ENCODE measurements at regions not wholly inside any gene's neighbourhood (a gene's known extent, or its start where the extent isn't known, plus 50 kb on each side); places are given as distances from the start of the nearest gene placed in this dataset.
A peak's percentile ranks its signal among the peaks of the same experiment; 100 is the strongest.

DNA sequence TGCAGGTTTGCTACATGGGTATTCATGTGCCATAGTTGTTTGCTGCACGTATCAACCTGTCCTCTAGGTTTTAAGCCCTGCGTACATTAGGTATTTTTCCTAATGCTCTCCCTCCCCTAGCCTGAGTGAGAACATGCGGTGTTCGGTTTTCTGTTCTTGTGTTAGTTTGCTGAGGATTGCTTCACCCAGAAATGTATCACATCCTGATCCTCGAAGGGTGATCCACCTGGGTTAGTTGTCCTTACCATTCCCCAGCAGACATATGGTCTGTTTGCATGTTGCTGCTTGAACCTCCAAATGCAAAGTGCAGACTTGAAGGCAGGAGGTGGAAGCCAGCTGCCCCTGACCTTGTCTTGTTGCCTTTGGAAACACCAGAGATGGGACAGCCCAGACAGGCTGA is 161.5 kb upstream of the WDR1 start:
- TF ChIP-seq CTCF (IDR thresholded peaks at IDR 0.05; ENCODE audit: insufficient read depth, low read length, severe bottlenecking) = no peak
- Histone ChIP-seq H3K27me3 (ENCODE audit: control insufficient read depth, insufficient read depth, low read length) (no peaks in the 10 kb centered on the region), H3K36me3 (ENCODE audit: control insufficient read depth, insufficient read depth, low read length) (no peaks in the 10 kb centered on the region), H3K4me3 (ENCODE audit: low read depth, low read length) (no peak overlapping the region)
- FAIRE-seq = no peak
- DNase-seq (ENCODE audit: low read depth) = peak; percentile 89

DNA sequence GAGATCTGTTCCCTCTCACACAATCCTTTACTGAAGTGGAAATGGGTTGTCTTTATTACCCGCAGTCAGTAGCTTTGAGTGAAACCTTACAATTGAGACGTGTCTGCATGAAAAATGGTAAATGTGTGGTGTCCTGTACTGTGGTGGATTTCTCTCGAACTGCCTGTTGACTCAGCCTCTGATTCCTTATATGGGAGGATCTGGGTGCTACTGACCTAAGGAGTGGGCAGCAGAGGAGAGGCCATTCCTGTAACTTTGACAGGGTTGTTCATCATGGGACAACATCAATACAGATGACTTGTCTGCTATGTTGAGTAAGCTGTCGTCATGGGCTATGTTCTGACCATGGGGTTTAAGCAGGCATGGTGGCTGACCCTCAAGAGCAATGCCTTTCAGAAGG is 159.6 kb upstream of the WDR1 start:
- DNase-seq (ENCODE audit: low read depth) (no peak), FAIRE-seq (peak; percentile 55)
- Histone ChIP-seq H3K36me3 (ENCODE audit: control insufficient read depth, insufficient read depth, low read length) (no peaks in the 10 kb centered on the region), H3K27me3 (ENCODE audit: control insufficient read depth, insufficient read depth, low read length) (no peaks in the 10 kb centered on the region), H3K4me3 (ENCODE audit: low read depth, low read length) (no peak overlapping the region)
- no peak for TF ChIP-seq CTCF (IDR thresholded peaks at IDR 0.05; ENCODE audit: insufficient read depth, low read length, severe bottlenecking)

- FAIRE-seq = no peak
- Histone ChIP-seq H3K36me3 (ENCODE audit: control insufficient read depth, insufficient read depth, low read length) (no peaks in the 10 kb centered on the region), H3K4me3 (ENCODE audit: low read depth, low read length) (no peak overlapping the region), H3K27me3 (ENCODE audit: control insufficient read depth, insufficient read depth, low read length) (no peaks in the 10 kb centered on the region)
- DNase-seq (ENCODE audit: low read depth) = no peak
- TF ChIP-seq CTCF (IDR thresholded peaks at IDR 0.05; ENCODE audit: insufficient read depth, low read length, severe bottlenecking) = no peak
Observed at GRCh38 chr4:10275696-10276095, 159.1 kb upstream of the WDR1 start.

DNA sequence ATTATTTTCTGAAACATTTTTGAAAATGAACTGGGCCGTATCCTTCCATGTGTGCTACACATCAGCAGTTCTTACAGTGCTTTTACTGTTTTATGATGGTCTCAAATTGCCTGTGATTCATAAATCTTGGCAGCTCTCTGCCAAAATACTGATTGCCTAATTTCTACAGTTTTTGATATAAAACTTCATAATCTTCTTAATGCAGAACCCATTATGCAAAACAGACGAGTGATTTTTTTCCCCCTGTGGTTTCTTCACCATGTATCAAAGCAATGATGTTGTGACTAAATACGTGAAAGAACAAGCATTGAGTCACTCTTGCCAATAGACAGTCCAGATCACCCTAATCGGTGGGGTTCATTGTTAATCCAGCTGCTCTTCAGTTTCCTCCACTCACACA is 156.4 kb upstream of the WDR1 start:
- FAIRE-seq (peak; percentile 76), DNase-seq (ENCODE audit: low read depth) (peak; percentile 66)
- Histone ChIP-seq H3K27me3 (ENCODE audit: control insufficient read depth, insufficient read depth, low read length) (no peaks in the 10 kb centered on the region), H3K36me3 (ENCODE audit: control insufficient read depth, insufficient read depth, low read length) (no peaks in the 10 kb centered on the region), H3K4me3 (ENCODE audit: low read depth, low read length) (no peak overlapping the region)
- no peak for TF ChIP-seq CTCF (IDR thresholded peaks at IDR 0.05; ENCODE audit: insufficient read depth, low read length, severe bottlenecking)

DNA sequence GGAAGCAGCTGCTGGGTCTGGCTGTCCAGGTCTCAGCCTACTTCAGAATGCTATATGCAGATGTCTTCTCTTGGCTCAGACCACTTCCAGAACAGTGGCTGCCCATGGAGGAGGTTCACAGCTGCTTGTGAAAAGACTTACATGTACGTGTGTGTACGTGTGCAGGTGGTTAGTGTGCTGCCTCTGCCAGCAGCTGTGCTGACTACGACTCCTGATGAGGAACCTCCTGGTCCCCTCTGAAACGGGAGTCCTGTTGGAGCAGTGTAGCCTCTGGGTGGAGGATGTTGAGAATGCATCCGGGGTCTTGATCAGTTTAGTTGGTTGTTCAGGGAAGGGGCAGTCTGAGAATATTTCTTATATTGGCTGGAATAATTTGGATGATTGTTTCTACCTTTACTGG is 155.9 kb upstream of the WDR1 start:
- FAIRE-seq = peak; percentile 13

More for the DNA sequence above, 155.9 kb upstream of the WDR1 start:
- TF ChIP-seq CTCF (IDR thresholded peaks at IDR 0.05; ENCODE audit: insufficient read depth, low read length, severe bottlenecking) = no peak
- H3K27me3 ChIP-seq (ENCODE audit: control insufficient read depth, insufficient read depth, low read length) = no peaks in the 10 kb centered on the region
- H3K4me3 ChIP-seq (ENCODE audit: low read depth, low read length) = no peak overlapping the region
- no peak for DNase-seq (ENCODE audit: low read depth)
- H3K36me3 ChIP-seq (ENCODE audit: control insufficient read depth, insufficient read depth, low read length) = no peaks in the 10 kb centered on the region
